Glomerular visceral epithelial cell (primary cell): ENCODE measurements at regions not wholly inside any gene's neighbourhood (a gene's known extent, or its start where the extent isn't known, plus 50 kb on each side); places are given as distances from the start of the nearest gene placed in this dataset.
"Not testable (repeated sequence)": the region's sequence is repeated elsewhere in the genome, so short reads cannot be mapped to it uniquely, and the experiment has no call there.

Source experiments
- DNase-seq: peaks from one replicate; pipeline ENCODE4 v3.0.0-alpha.2; 2016; ENCODE audit errors: extremely low spot score

DNA sequence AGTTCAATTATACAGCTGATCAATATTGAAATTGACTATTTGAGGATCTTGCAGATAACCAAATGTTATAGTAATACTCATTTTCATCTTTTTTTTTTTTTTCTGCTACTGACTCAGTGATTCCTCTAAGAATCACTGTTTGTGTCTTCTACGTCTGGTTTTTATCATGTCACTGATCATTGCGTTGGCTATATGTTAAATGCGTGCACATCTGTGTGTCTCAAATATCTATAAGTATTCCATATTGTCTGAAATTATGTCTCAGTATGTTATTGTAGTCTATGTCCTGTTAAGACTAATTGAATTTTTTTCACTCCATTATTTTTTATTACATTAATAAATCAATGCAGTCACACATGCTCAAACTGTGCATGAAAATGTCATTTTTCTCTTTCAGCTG, 200.5 kb downstream of the PCDH20 start:
- DNase-seq = no peak

DNA sequence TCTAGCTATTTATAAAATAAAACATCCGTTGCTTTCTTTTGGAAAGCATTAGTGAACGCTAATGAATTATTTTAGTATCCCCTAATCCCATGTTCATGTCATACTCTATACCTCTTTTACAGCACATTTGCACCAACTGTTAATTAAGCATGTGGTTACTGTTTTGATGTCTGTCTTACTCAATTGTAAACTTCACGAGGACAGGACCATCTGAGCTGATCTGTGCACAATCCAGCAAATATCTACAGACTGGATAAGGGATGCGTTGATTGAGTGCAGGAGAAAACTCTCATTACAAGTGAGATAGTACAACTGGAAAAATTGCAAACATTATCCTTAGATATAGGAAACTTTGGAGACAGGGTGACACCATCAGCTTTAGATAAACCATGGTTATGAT, 201.1 kb downstream of the PCDH20 start:
- DNase-seq = no peak

DNA sequence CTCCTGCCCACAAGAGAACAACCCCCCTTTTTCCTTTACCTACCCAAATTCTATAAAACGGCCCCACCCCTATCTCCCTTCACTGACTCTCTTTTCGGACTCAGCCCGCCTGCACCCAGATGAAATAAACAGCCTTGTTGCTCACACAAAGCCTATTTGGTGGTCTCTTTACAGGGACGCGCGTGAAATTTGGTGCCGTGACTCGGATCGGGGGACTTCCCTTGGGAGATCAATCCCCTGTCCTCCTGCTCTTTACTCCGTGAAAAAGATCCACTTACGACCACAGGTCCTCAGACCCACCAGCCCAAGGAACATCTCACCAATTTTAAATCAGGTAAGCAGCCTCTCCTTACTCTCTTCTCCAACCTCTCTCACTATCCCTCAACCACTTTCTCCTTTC, 209.8 kb downstream of the PCDH20 start:
- not testable (repeated sequence) for DNase-seq

DNA sequence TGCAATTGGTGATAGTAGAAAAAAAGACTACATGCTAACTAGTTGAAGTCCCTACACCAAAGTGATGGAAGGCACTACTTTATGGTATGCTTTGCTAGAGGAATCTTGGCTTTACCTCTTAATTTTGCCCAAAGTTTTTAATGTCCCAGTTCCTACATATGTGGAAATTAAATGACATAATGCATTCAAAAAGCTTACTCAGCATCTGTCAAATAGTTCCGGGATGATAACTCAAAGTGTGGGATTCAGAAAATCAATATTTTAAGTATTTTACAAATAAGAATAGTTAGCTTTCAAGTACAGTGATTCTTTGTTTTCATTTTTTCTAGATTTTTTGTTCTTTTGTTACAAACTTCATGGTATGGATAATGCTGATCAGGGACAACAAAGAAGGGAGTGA, 211.6 kb downstream of the PCDH20 start:
- DNase-seq = no peak

DNA sequence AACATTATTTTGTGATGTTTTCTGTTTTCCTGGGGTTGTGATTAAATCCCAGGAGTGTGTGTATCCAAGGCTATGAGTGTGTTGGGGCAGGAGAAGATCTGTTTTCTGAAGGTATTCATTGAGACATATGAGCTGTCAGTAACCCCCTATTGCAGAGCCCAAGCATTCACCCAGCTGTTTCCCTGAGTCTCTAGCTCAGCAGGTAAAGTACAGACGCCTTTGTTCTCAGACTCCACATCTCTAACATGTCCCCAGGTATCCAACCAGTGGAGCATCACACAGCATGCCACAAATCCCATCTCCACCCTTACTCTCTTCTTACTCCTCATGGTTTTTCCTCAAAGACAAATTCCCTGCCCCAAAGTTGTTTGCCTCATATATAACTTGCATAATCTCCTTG, 213.6 kb downstream of the PCDH20 start:
- no peak for DNase-seq

DNA sequence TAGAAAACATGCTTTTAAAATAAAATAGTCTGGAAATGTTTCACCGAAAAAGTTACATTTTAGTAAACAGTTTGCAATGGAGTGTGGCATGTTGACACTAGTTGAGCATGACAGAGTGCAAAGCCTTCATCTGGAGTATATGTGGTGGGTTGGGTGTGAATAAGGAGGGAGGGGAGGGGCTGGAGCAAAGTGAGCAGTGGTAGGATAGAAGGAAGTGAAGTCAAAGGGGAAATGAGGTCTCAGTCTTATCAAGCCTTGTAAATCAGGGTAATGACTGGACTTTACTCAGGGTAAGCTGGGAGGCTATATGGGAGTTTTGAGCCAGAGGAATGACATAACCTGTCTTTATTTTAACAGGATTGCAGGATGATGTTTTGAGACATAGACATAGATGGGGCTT, 222.8 kb downstream of the PCDH20 start:
- DNase-seq = no peak

DNA sequence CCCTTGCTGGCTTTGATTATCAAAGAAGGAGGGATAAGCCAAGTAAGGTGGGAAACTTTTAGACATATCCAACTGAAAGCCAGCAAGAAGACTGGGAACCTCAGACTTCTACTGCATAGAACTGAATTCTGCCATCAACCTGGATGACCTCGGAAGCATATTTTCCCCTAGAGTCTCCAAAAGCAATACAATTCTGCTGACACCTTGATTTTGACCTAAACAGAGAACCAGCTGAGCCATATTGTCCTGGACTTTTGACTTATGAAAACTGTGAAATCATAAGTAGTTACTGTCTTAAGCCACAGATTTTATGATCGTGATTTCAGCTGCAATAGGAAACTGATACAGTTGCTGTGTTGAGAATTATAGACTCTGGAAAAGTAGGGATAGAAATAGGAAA, 227.6 kb downstream of the PCDH20 start:
- no peak for DNase-seq

DNA sequence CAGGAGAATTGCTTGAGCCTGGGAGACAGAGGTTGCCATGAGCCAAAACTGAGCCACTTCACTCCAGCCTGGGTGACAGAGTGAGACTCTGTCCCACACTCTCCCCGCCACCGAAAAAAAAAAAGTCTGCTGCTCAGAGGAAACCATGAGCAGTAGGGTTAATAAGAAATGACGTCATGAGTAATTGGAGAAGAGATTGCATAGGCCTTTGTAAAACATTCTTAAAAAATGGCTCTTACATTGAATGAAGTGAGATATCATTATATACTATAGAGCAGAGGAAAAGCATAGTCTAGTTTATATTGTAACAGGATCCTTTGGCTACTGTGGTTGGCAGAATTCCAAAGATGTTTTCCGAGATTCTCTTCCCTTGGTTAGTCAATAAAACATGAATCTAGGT, 228.2 kb downstream of the PCDH20 start:
- DNase-seq = no peak

DNA sequence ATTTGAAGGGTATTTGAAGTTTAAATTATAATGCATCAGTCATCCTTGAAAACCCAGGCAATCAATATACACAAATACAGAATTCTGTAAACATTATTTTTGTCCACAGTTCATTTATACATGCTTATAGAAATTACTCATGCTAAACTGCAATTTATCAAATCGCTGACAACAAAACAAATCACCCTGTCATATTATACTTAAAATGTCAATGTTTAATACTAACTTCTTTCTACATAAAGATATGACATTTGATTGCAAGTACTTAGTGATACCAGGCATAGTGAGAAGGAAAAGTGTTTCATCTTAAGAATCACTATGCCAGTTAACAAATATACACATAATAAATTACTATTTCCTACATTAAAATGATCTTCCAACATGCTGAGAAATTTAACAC, 232.0 kb downstream of the PCDH20 start:
- DNase-seq = no peak

DNA sequence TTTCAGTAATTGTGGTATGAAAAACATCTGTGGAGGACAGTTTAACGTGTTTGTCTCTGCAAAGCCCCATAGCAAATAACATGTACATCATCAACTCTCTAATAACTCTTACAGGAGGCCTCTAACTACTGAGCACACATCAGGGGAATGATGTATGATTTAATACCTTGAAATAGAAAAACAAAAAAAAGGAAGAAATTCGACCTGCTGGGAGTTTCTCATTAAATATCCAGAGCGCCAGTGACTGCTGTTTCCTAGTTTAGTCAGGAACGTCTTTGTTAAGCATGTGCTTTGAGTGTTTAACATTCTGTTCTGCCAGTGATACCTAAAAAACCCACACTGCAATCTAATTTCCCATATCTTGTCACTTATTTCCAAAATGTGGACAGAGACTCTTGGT, 235.4 kb downstream of the PCDH20 start:
- DNase-seq = no peak

DNA sequence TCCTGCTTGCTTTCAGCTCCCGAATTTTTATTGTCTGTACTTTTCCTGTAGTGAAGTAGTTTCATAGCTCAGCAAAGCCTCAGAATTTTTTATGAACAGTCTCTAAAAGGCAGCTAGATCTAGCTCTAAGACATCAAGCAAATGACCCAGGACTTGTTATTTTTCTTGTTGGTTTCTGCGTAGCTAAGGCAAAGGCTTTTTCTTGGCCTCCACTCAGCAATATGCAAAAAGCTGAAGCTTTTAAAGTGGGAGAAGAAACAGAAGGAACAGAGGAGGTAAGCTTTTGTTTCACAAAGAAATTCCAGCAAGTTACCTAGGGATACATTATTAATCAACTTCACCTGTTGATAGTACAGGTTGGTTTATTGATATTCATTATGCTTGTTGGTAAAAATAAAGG, 235.9 kb downstream of the PCDH20 start:
- no peak for DNase-seq

DNA sequence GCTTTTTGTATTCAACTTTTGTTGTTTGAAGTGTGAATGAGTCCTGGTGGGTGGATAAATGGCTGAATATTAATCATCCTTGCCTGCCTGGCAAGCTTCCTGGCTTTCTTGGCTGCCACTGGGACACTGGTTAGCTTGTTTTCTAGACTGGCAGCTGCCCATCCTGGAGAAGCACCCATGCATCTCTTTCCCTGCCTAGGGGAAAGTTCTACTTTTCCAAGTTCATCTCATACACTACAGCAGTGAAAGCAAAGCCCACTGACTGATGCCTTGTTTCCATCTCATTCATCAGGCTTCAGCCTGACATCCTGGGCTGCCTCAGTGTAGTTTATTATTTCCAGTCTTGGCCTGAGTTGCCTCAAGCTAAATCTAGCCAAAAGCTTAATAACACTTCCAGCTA, 244.8 kb downstream of the PCDH20 start:
- peak; percentile 8 for DNase-seq

DNA sequence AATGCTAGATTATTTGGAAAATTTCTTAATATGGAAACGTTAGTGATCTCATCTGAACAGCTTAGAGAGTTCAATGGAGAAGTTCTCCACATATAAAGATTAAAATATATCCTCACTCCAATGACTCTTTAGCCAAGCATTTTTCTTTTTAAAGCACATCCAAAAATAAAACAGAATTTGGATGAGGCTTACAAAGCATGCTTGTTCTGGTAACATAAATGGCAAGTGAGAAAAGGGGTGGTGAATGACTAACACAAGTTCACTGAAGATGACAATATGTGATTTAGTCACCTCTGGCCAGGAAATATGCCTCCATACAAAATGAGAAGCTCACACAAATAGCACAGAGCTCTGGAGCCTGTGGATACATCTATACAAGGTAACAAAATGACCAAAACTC, 253.0 kb downstream of the PCDH20 start:
- no peak for DNase-seq

DNA sequence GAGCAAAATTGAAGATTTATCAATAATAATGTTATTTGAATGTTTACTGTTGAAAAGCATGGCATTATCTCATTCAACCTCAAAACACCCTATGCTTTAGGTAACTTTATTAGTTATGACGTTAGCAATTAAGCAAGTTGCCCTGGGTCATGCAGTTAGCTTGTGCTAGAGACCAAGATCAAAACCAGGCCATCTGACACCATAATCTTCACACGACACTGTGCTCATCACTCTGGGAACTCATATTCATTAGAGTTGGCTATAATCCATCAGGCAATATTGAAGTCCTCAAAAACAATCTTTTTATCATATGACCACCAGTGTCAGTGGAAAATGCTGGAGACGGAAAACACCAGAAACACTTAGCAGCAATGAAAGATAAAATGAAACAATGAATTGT, 253.5 kb downstream of the PCDH20 start:
- no peak for DNase-seq

DNA sequence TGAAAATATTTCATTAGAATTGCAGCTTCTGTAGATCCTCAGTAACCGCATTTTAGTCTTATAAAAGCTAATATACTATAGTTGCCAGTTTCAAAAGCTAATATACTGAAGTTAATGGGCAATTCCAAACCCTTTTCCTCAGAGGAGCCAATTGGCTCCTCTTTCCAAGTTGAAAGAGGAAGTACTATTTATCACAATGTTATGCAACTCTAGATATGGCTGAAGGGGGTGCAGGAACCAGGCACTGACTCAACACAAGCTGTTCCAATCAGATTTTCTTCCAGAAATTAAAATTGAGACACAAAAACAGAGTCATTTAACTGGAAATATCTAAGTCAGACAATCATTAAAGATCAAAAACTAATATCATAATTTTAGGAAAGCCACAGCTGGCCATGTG, 258.9 kb downstream of the PCDH20 start:
- no peak for DNase-seq

DNA sequence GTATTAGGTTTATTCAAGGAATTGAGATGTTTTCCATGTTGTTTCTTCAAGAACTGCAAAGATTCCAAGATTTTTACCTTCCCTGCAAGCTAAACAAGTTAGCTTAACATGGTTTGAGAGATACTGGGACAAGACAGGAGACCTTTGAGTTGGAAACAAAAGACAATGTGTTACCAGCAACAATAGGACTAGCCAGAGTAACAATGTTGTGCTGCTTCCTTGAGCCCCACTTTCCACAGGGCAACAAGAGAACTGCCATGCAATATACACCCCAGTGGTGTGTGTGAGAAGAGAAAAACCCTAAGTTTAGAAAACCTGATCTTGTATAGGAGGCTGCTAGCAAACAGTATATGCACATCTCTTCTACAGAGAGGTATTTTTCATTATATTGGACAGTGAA, 264.6 kb downstream of the PCDH20 start:
- no peak for DNase-seq

DNA sequence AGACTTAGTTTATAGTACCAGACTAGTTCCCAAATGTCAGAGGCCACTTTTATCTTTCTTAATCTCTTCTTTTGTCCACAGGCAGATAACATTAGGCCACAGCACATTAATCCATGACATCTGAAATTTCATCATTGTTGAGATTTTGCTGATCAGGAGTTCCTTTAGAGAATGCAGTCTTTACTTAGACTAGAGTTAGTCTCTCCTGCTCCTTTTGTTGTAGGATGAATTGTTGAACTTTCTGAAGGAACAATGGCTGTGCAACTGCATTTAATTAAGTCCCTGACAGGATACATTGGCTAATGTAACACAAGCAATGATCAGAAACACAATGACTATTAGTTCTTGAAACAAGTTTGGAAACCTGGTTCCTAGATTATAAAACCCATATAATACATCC, 266.3 kb downstream of the PCDH20 start:
- no peak for DNase-seq

DNA sequence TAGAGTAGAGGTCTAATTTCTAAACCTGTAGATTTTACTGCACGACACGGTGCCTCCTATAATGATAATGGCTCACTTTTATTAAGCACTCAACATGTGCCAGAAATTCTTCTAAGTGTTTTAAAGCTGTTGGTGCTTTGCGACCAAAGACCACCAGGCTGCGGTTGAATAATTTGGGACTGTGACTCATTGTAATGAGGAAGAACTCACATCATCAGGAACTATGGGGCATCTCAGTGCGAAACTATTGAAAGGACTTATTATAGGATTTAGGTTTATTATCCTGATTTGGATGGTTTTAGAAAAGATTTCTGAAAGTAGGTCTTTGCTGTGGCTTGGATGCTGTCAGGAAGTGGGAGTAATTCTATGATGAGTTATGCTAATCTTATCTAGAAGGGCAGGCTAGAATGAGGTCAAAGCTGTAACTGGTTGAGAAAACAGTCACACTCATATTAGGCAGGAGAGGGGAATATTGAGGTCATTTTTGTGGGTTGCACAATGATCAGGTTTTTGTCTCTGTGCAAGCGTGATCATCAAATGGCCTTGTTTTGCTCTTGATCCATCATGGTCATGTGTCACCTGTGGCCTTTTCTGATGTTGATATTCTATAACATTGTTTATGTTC, 266.8 kb downstream of the PCDH20 start:
- no peak for DNase-seq

DNA sequence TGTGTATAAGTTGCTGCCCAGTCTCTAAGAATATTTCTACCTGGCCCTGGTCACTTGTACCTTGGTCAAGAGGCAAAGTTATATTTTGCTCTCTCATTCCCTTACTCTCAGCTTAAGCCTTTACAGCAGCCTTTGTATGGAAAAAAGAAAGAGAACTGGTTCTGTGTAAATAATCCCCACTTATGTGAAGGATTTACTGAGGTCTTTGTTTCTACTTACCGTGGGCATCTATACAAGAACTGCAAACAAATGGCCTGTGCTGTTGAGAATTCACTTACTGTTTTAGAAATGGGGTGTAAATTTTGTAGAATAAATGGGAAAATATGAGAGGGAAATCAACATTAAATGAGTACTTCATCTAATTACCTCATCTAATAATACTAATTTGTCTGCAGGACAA, 267.4 kb downstream of the PCDH20 start:
- no peak for DNase-seq

DNA sequence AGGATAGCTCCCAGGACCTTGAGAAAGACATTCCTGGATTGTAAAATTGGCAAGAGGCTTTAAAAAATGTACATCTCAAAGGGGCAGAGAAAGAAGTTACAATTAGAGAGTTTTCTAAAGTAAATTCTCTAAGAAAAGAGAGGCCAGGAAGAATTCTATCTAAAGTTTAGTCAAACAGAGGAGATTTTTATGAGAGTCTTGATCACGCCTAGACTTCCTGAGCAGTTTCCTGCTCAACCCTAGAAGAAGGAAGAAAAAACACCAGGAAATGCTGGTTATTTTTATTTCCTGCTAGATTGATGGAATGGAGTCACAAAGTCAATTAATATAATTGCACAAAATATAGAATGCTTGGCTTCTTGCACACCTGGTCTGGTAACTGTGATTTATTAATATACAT, 269.1 kb downstream of the PCDH20 start:
- DNase-seq = no peak

DNA sequence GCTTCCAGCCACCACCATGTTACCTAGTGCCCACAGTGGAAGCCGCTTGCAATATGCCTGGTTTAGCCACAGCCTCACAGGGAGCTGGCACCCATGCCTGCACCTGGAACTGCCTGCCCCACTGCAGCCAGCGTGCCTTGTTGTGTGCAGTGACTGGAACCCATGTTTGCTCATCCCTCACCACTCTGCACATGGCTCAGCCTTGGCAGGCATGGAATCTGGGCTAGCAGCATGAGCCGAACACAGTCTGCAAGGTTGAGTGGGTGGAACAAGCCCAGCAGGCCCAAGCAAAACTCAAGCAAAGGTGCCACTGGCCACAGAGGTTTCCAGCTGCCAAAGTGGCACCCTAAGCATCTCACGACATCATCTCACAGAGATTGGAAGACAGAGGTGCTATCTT, 269.5 kb downstream of the PCDH20 start:
- no peak for DNase-seq

DNA sequence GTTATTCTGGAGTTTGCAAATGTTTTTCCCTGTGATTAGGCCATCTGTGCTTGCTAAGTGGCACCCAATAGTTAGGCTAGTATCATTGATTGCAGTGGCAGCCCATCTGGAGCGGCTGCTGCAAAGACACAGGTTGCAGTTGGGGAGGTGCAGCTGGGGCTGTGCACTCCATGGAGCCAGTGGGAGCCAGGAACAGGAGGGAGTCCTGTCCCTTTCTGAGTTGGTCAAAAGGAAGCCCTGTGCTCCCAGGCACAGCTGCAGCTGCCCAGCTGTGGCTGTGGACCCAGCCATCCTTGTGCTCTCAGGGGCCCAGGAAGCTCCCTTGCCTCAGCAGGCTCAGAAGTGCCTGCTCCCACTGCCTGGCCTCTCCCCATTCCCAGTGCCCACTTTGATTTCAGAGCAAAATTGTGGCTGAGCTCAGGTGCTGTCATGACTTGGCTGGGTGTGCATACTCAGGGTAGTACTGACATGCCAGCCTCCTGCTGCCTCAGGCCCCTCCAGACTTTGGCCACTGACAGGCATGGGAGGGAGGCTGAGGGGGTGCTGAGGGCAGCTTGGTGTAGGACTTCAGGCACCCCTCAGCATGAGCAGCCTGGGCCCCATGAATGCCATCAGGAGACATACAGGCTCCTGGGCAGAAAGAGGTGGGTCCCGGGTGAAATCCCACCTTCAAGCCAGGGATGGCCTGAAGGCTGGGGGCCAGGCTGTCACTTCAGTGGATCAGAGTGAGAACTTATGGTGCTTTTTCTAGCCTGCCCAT, 270.6 kb downstream of the PCDH20 start:
- DNase-seq = no peak

DNA sequence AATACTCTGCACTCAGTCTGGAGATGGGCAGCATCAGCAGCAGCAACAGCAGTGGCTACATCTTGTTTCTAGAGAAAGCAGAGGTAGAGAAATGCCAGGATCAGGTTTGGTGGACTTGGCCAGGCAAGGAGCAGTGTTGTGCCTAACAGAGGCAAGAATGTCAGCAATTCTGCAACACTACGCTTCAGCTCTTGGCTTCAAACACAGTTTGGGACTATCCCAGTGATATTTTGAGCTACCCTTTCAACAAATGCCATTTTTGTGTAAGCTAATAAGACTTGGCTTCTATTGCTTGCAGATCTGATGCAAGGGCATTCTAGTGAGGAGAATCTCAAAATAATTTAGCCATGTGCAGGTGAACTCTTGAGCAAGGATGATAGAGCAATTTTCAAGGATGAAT, 271.3 kb downstream of the PCDH20 start:
- no peak for DNase-seq

DNA sequence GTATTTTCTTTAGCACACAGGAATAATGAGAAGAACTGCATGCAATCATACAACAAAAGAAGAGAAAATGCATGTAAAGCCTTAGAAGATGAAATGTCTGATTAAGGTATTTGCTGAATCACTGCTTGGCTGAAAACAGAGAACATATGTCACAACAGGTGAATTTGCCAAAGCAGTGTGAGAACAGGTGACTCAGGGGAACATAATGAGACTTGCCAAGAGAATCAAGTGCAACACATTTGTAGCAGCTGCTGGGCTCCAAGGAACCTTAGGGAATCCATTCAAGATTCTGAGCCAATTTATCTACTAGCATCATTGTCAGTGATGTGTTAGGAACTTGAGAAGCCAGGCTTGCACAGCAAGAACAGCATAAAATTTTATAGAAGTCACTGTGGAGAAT, 273.1 kb downstream of the PCDH20 start:
- no peak for DNase-seq
